A673 (cell line): ENCODE measurements at regions not wholly inside any gene's neighbourhood (a gene's known extent, or its start where the extent isn't known, plus 50 kb on each side); places are given as distances from the start of the nearest gene placed in this dataset.

Source experiments
- BruUV-seq: library from RNA; stranded (reverse); fragments of 400-500 nt; replicated peaks from 2 replicates; lab custom pipeline; 2021; lab: Mats Ljungman, UMichigan
- CTCF ChIA-PET: fragments of 300-600 bp; sonication (Branson Sonifier 250); formaldehyde crosslinking; loops from one replicate; lab custom pipeline; 2022; ENCODE audit warnings: antibody characterized with exemption; lab: Charles Lee
- POLR2A ChIA-PET: fragments of 300-600 bp; sonication (Branson Sonifier 250); formaldehyde crosslinking; loops from one replicate; lab custom pipeline; 2022; ENCODE audit warnings: antibody characterized with exemption; ENCODE audit not compliant: low non-redundant PET; lab: Charles Lee
- DNase-seq: peaks from one replicate; pipeline ENCODE4 v3.0.0-alpha.2; 2015; ENCODE audit warnings: low spot score
- H3K27ac ChIP-seq: fragments of 200-600 bp; sonication (generic); 2 replicates; pipeline ENCODE4 v1.5.1; 2016; ENCODE audit warnings: mixed run types, low read depth, mild to moderate bottlenecking, mixed read lengths, antibody characterized with exemption, low read length; ENCODE audit not compliant: poor library complexity, severe bottlenecking
- H3K27me3 ChIP-seq: fragments of 200-600 bp; sonication (generic); replicated peaks from 2 replicates; pipeline ENCODE4 v1.6.1; 2017; ENCODE audit warnings: mixed run types, low read depth, mild to moderate bottlenecking, mixed read lengths, antibody characterized with exemption, low read length; ENCODE audit not compliant: insufficient read depth, poor library complexity
- H3K36me3 ChIP-seq: fragments of 200-600 bp; sonication (generic); 2 replicates; pipeline ENCODE4 v1.6.1; 2016; ENCODE audit warnings: mixed run types, mild to moderate bottlenecking, mixed read lengths, antibody characterized with exemption, low read length; ENCODE audit not compliant: insufficient read depth, poor library complexity, severe bottlenecking
- H3K4me1 ChIP-seq: fragments of 200-600 bp; sonication (generic); 2 replicates; pipeline ENCODE4 v1.6.1; 2017; ENCODE audit warnings: mixed run types, mild to moderate bottlenecking, mixed read lengths, antibody characterized with exemption, low read length; ENCODE audit not compliant: insufficient read depth, poor library complexity, severe bottlenecking
- H3K4me3 ChIP-seq: fragments of 200-600 bp; sonication (generic); 2 replicates; pipeline ENCODE4 v1.5.1; 2016; ENCODE audit warnings: low read depth, mixed run types, mild to moderate bottlenecking, mixed read lengths, low read length; ENCODE audit not compliant: poor library complexity, severe bottlenecking
- H3K9me3 ChIP-seq: fragments of 200-600 bp; sonication (generic); 2 replicates; pipeline ENCODE4 v1.6.1; 2016; ENCODE audit warnings: mixed run types, low read depth, mild to moderate bottlenecking, mixed read lengths, antibody characterized with exemption, low read length; ENCODE audit not compliant: poor library complexity, severe bottlenecking
- CTCF ChIP-seq: fragments of 300-800, 200-600 bp; sonication (generic); conservative IDR thresholded peaks from 2 replicates; pipeline ENCODE4 v1.5.1; 2017; ENCODE audit warnings: low read depth, mild to moderate bottlenecking, antibody characterized with exemption, low read length, moderate library complexity, mixed read lengths
- EZH2 ChIP-seq: fragments of 200-600 bp; sonication (generic); IDR thresholded peaks from 2 replicates; pipeline ENCODE4 v1.6.1; 2017; ENCODE audit warnings: borderline replicate concordance, low read depth, mild to moderate bottlenecking, mixed read lengths, antibody characterized with exemption, low read length; ENCODE audit not compliant: poor library complexity, severe bottlenecking
- intact Hi-C: fragments of 100-400 bp; cut with micrococcal nuclease; formaldehyde crosslinking; loops from one replicate; pipeline ENCODE4 v1.10.0; 2022; ENCODE audit not compliant: unreplicated experiment

GRCh38 chr5:93044859-93045666 is 536.0 kb downstream of the NR2F1-AS1 start:
- intact Hi-C loops: no loop called here
- no peak for TF ChIP-seq CTCF
- no peak for TF ChIP-seq EZH2
- no peak for DNase-seq
- no peaks in the 10 kb centered on the region for H3K36me3 ChIP-seq
- no peaks in the 10 kb centered on the region for H3K4me1 ChIP-seq
- no TSS peak for BruUV-seq
- no peak overlapping the region for H3K4me3 ChIP-seq
- ChIA-PET CTCF (no interaction called here), POLR2A (no interaction called here)
- no peaks in the 10 kb centered on the region for H3K27me3 ChIP-seq
- no peak overlapping the region for H3K27ac ChIP-seq
- H3K9me3 ChIP-seq: no peaks in the 10 kb centered on the region

- no peak for TF ChIP-seq EZH2
- no peak for TF ChIP-seq CTCF
- Histone ChIP-seq H3K27me3 (no peaks in the 10 kb centered on the region), H3K4me1 (no peaks in the 10 kb centered on the region), H3K4me3 (no peak overlapping the region), H3K36me3 (no peaks in the 10 kb centered on the region), H3K27ac (no peak overlapping the region), H3K9me3 (no peaks in the 10 kb centered on the region)
- ChIA-PET CTCF (no interaction called here), POLR2A (no interaction called here)
- intact Hi-C loops: no loop called here
- DNase-seq: no peak
- no TSS peak for BruUV-seq
Measured at GRCh38 chr5:93039888-93040287, 541.1 kb downstream of the NR2F1-AS1 start.

- no peaks in the 10 kb centered on the region for H3K27me3 ChIP-seq
- CTCF ChIA-PET: no interaction called here
- POLR2A ChIA-PET: no interaction called here
- no peaks in the 10 kb centered on the region for H3K4me1 ChIP-seq
- no peaks in the 10 kb centered on the region for H3K36me3 ChIP-seq
- intact Hi-C loops: no loop called here
- BruUV-seq: no TSS peak
- no peak overlapping the region for H3K27ac ChIP-seq
- TF ChIP-seq EZH2: no peak
- H3K4me3 ChIP-seq: no peak overlapping the region
- no peak for DNase-seq
- no peaks in the 10 kb centered on the region for H3K9me3 ChIP-seq
Measured at GRCh38 chr5:93034621-93035590, 546.1 kb downstream of the NR2F1-AS1 start.
